AG08395 (cell line): ENCODE measurements at regions not wholly inside any gene's neighbourhood (a gene's known extent, or its start where the extent isn't known, plus 50 kb on each side); places are given as distances from the start of the nearest gene placed in this dataset.

Experiments
- DNase-seq: peaks from one replicate; pipeline ENCODE4 v3.0.0; 2012; ENCODE audit warnings: mixed read lengths, low spot score

GRCh38 chr5:8050616-8051175 is 181.7 kb downstream of the MTRR start:
- DNase-seq = no peak

GRCh38 chr5:8053270-8053669 is 184.3 kb downstream of the MTRR start:
- DNase-seq = no peak

- DNase-seq = no peak
These were observed 188.8 kb downstream of the MTRR start for GRCh38 chr5:8057769-8058168.

- no peak for DNase-seq
These were observed 189.8 kb downstream of the MTRR start for GRCh38 chr5:8058616-8059190.

- DNase-seq = no peak
These were observed 190.4 kb downstream of the MTRR start for GRCh38 chr5:8059337-8059736.

- no peak for DNase-seq
These were observed 191.4 kb downstream of the MTRR start for GRCh38 chr5:8060235-8060952.

GRCh38 chr5:8060953-8061429 is 192.0 kb downstream of the MTRR start:
- DNase-seq = no peak

GRCh38 chr5:8062521-8062920 is 193.6 kb downstream of the MTRR start:
- no peak for DNase-seq

- DNase-seq = no peak
These were observed 199.1 kb downstream of the MTRR start for GRCh38 chr5:8068078-8068477.

GRCh38 chr5:8070138-8070537 is 201.2 kb downstream of the MTRR start:
- no peak for DNase-seq

GRCh38 chr5:8079056-8079455 is 210.1 kb downstream of the MTRR start:
- DNase-seq = no peak

GRCh38 chr5:8081179-8081578 is 212.2 kb downstream of the MTRR start:
- no peak for DNase-seq

- no peak for DNase-seq
These were observed 224.7 kb downstream of the MTRR start for GRCh38 chr5:8093669-8094068.

GRCh38 chr5:8094304-8094703 is 225.4 kb downstream of the MTRR start:
- DNase-seq = no peak

GRCh38 chr5:8097146-8097545 is 228.2 kb downstream of the MTRR start:
- DNase-seq = no peak

GRCh38 chr5:8098081-8098480 is 229.1 kb downstream of the MTRR start:
- no peak for DNase-seq

- DNase-seq = no peak
These were observed 233.8 kb downstream of the MTRR start for GRCh38 chr5:8102714-8103113.

- DNase-seq = no peak
These were observed 245.8 kb downstream of the MTRR start for GRCh38 chr5:8114597-8115266.

GRCh38 chr5:8123559-8123958 is 254.6 kb downstream of the MTRR start:
- no peak for DNase-seq

- no peak for DNase-seq
These were observed 265.7 kb downstream of the MTRR start for GRCh38 chr5:8134609-8135008.

- DNase-seq = no peak
These were observed 266.8 kb downstream of the MTRR start for GRCh38 chr5:8135742-8136141.

GRCh38 chr5:8136271-8136670 is 267.3 kb downstream of the MTRR start:
- no peak for DNase-seq

- no peak for DNase-seq
These were observed 269.1 kb downstream of the MTRR start for GRCh38 chr5:8137941-8138550.
